MM.1S (cell line): ENCODE measurements at regions not wholly inside any gene's neighbourhood (a gene's known extent, or its start where the extent isn't known, plus 50 kb on each side); places are given as distances from the start of the nearest gene placed in this dataset.

Experiments
- CTCF ChIP-seq: fragments of 300-600 bp; sonication (generic); IDR thresholded peaks from 2 replicates; pipeline ENCODE4 v1.5.1; 2016; ENCODE audit warnings: antibody characterized with exemption, low read length, mixed read lengths
- EZH2 ChIP-seq: fragments of 300-600 bp; sonication (generic); optimal IDR thresholded peaks from 2 replicates; pipeline ENCODE3; 2017; ENCODE audit warnings: low read depth, mild to moderate bottlenecking, antibody characterized with exemption, low read length, mixed read lengths

- TF ChIP-seq EZH2, result no peak
- no peak for TF ChIP-seq CTCF
Observed at GRCh38 chr5:104951829-104952228, 1389.2 kb upstream of the NUDT12 start.
